Motor neuron (in vitro differentiated cells): ENCODE measurements at regions not wholly inside any gene's neighbourhood (a gene's known extent, or its start where the extent isn't known, plus 50 kb on each side); places are given as distances from the start of the nearest gene placed in this dataset.
"Not testable (repeated sequence)": the region's sequence is repeated elsewhere in the genome, so short reads cannot be mapped to it uniquely, and the experiment has no call there.

Source experiments
- ATAC-seq, 8 experiments: fragments of 200-7000 bp; cut with Tn5 transposase; replicated peaks in 6 of 8; 2 replicates each; pipeline ENCODE4 v1.8.0; 2021; ENCODE audit warnings: mild to moderate bottlenecking in 8 of 8, moderate library complexity in 8 of 8
- H3K27ac ChIP-seq, 2 donors: fragments of 250-450 bp; sonication (Bioruptor Pico); 2 replicates each; pipeline ENCODE4 v1.9.0; 2021; ENCODE audit warnings: antibody characterized with exemption in 2 of 2, mild to moderate bottlenecking in 2 of 2, moderate library complexity in 1 of 2
- H3K4me1 ChIP-seq, 2 donors: fragments of 250-450 bp; sonication (Bioruptor Pico); replicated peaks in 1 of 2; 2 replicates each; pipeline ENCODE4 v1.6.1; 2021; ENCODE audit warnings: antibody characterized with exemption in 2 of 2, mild to moderate bottlenecking in 2 of 2, moderate library complexity in 1 of 2
- H3K4me3 ChIP-seq, 5 donors: fragments of 250-450 bp; sonication (Bioruptor Pico); 2 replicates each; pipeline ENCODE4 v1.9.0; 2021; ENCODE audit warnings: antibody characterized with exemption in 5 of 5, mild to moderate bottlenecking in 5 of 5, moderate library complexity in 4 of 5
- WGBS, 10 experiments: fragments of 450-650 bp; shearing (Covaris generic); methylation state at CpG; one replicate each; pipeline ENCODE4 v1.0.0; 2022; 5-methylcytosine and 5-hydroxymethylcytosine counted together
- in situ Hi-C, 9 experiments: fragments of 400-800 bp; cut with MboI; loops; one replicate each; pipeline ENCODE4 v1.15.0; 2021; ENCODE audit warnings: low sequenced_read_pairs in 9 of 9, low pct_unique_long_range_greater_than_20kb in 2 of 9; ENCODE audit not compliant: unreplicated experiment in 9 of 9

- WGBS, 10 experiments, result 0 to 97% (median 94%) methylated on average over 1 to 13 of the region's 29 CpGs; no CpG with 5 or more reads in 5 of the 10 experiments
- ATAC-seq, result no peak
- no peak overlapping the region for H3K4me3 ChIP-seq
- in situ Hi-C loops, result no loop called here
- peaks cover 0 to 3% of the 10 kb centered on the region in 2 donors for H3K4me1 ChIP-seq
- H3K27ac ChIP-seq, result no peak overlapping the region
Measured at GRCh38 chr2:239869272-239870155, 155.6 kb downstream of the NDUFA10 start.

DNA sequence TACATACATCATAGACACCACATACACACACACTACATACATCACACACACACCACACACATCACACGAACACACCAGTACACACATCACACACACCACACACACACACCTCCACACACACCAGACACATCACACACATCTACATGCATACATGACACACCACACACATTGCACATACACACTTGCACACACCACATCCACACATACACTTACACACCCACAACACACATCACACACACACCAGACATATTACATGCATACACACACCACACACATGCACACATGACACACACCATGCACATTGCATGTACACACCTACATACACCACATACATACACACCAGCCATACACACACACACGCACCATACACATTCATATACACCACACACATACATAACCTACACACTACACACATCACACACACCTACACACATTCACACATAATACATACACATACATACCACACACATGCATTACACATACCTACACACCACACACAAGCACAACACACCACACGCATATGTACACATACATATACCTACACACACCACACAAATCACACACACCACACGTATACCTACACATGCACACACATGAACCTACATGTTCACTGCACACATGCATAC is 156.5 kb downstream of the NDUFA10 start:
- no peak overlapping the region for H3K4me3 ChIP-seq
- ATAC-seq, result no peak

DNA sequence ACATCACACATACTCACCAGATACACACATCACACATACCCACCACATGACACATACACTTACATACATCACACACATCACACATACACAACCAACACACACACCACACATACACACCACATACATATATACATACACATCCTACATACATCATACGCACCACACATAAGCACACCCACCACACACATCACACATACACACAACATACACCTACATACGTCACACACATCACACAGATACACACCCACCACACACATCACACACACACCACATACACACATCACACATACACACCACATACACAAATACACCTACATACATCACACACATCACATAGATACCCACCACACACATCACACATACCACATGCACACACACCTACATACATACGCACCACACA is 158.4 kb downstream of the NDUFA10 start:
- no peak overlapping the region for H3K27ac ChIP-seq
- no peak for ATAC-seq
- H3K4me1 ChIP-seq, result peaks cover 0 to 3% of the 10 kb centered on the region in 2 donors
- in situ Hi-C loops, result no loop called here
- 17 to 100% (median 90%) methylated on average over 1 to 3 of the region's 3 CpGs; no CpG with 5 or more reads in 3 of the 10 experiments for WGBS, 10 experiments
- no peak overlapping the region for H3K4me3 ChIP-seq

More for the DNA sequence above, 156.5 kb downstream of the NDUFA10 start:
- in situ Hi-C loops, result no loop called here
- peaks cover 0 to 3% of the 10 kb centered on the region in 2 donors for H3K4me1 ChIP-seq
- WGBS, 10 experiments, result 63 to 100% (median 84%) methylated on average over 1 to 4 of the region's 4 CpGs; no CpG with 5 or more reads in 2 of the 10 experiments
- no peak overlapping the region for H3K27ac ChIP-seq

DNA sequence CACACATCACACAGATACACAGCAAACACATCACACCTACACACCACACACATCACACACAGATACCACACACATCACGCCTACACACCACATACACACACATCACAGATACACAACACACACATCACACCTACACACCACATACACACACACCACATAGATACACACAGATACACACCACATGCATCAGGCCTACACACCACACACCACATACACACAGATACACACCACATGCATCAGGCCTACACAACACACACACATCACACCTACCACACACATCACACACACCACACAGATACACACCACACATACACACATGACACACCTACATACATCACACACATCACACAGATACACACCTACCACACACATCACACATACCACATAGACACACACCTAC is 158.8 kb downstream of the NDUFA10 start:
- H3K27ac ChIP-seq, result no peak overlapping the region
- H3K4me1 ChIP-seq, result peaks cover 0 to 3% of the 10 kb centered on the region in 2 donors
- ATAC-seq, result no peak
- in situ Hi-C loops, result no loop called here
- WGBS, 10 experiments, result 100% methylated on average over 1 of the region's 1 CpG; no CpG with 5 or more reads in 9 of the 10 experiments
- H3K4me3 ChIP-seq, result no peak overlapping the region

DNA sequence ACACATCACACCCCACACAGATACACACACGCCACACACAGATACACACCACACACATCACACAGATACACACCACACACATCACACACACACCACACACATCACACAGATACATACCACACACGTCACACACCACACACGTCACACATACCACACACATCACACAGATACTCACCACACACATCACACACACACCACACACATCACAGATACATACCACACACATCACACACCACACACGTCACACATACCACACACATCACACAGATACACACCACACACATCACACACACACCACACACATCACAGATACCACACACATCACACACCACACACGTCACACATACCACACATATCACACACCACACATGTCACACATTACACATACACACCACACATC is 159.3 kb downstream of the NDUFA10 start:
- H3K4me1 ChIP-seq, in situ Hi-C loops, H3K27ac ChIP-seq, H3K4me3 ChIP-seq, ATAC-seq: not testable (repeated sequence)
- 29 to 100% (median 82%) methylated on average over 1 to 4 of the region's 5 CpGs; no CpG with 5 or more reads in 4 of the 10 experiments for WGBS, 10 experiments

- 20 to 100% (median 95%) methylated on average over 1 to 4 of the region's 42 CpGs; no CpG with 5 or more reads in 7 of the 10 experiments for WGBS, 10 experiments
- in situ Hi-C loops, result no loop called here
- Histone ChIP-seq H3K27ac (no peak overlapping the region), H3K4me3 (no peak overlapping the region), H3K4me1 (no peaks in the 10 kb centered on the region)
- ATAC-seq, result no peak
Measured at GRCh38 chr2:239865059-239865639, 160.0 kb downstream of the NDUFA10 start.

- H3K4me3 ChIP-seq, result no peak overlapping the region
- H3K27ac ChIP-seq, result no peak overlapping the region
- no peak for ATAC-seq
- no peaks in the 10 kb centered on the region for H3K4me1 ChIP-seq
- 63 to 100% (median 90%) methylated on average over 2 to 19 of the region's 26 CpGs; no CpG with 5 or more reads in 5 of the 10 experiments for WGBS, 10 experiments
- in situ Hi-C loops, result no loop called here
Measured at GRCh38 chr2:239864247-239865058, 160.7 kb downstream of the NDUFA10 start.

DNA sequence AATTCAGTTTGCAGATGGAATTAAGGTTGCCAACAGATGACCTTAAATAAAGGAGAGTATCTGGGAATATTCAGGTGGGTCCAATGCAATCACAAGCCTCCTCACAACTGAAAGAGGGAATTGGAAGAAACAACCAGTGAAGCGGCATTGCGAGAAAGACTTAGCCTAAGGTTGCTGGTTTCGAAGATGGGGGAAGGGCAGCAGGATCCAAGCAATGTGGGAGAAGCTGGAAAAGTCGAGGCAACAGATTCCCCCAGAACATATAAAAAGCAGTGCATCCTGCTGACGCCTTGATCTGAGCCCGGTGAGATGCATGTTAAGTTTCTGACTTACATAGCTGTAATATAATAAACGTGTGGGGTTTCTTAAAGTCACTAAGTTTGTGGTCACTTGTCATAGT is 162.5 kb downstream of the NDUFA10 start:
- no peak for ATAC-seq
- 50 to 95% (median 72%) methylated on average over 1 to 7 of the region's 7 CpGs for WGBS, 10 experiments
- Histone ChIP-seq H3K4me3 (no peak overlapping the region), H3K27ac (no peak overlapping the region), H3K4me1 (peaks cover 9 to 10% of the 10 kb centered on the region in 2 donors)
- in situ Hi-C loops, result no loop called here

- no peak overlapping the region for H3K27ac ChIP-seq
- no peak overlapping the region for H3K4me3 ChIP-seq
- 0 to 79% (median 12%) methylated on average over 1 to 5 of the region's 5 CpGs for WGBS, 10 experiments
- ATAC-seq, result peak in 5 of 8 experiments; percentile 84 to 96 (median 91)
- in situ Hi-C loops, result no loop called here
- peaks cover 10 to 11% of the 10 kb centered on the region in 2 donors for H3K4me1 ChIP-seq
Measured at GRCh38 chr2:239858179-239858578, 167.0 kb downstream of the NDUFA10 start.

DNA sequence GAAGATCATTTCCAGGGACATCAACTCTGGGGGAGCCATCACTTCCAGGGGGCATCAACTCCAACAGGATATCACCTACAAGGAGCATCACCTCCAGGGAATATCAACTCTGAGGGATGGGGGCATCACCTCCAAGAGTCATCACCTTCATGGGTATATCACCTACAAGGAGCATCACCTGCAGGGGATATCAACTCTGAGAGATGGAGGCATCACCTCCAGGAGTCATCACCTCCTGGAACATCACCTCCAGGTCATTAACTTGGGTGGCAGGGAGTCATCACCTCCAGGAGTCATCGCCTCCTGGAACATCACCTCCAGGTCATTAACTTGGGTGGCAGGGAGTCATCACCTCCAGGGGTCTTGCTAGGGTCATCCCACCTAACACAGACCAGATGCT is 167.6 kb downstream of the NDUFA10 start:
- in situ Hi-C loops, result no loop called here
- Histone ChIP-seq H3K4me3 (no peak overlapping the region), H3K4me1 (peaks cover 10 to 11% of the 10 kb centered on the region in 2 donors), H3K27ac (no peak overlapping the region)
- no peak for ATAC-seq
- 100% methylated on average over 1 of the region's 1 CpG; no CpG with 5 or more reads in 8 of the 10 experiments for WGBS, 10 experiments

- in situ Hi-C loops, result no loop called here
- ATAC-seq, result no peak
- Histone ChIP-seq H3K4me3 (no peak overlapping the region), H3K27ac (no peak overlapping the region), H3K4me1 (peaks cover 10 to 11% of the 10 kb centered on the region in 2 donors)
- 8 to 100% (median 84%) methylated on average over 1 to 5 of the region's 8 CpGs; no CpG with 5 or more reads in 4 of the 10 experiments for WGBS, 10 experiments
Measured at GRCh38 chr2:239856620-239857285, 168.4 kb downstream of the NDUFA10 start.
